Liver (tissue), 8 donors: ENCODE measurements at regions not wholly inside any gene's neighbourhood (a gene's known extent, or its start where the extent isn't known, plus 50 kb on each side); places are given as distances from the start of the nearest gene placed in this dataset.

Experiments
- DNase-seq: peaks from one replicate; pipeline ENCODE4 v3.0.0-alpha.2; 2017; ENCODE audit warnings: low spot score
- H3K27ac ChIP-seq, 2 donors: one replicate each; pipeline ENCODE4 v1.7.0; 2013; ENCODE audit warnings: inconsistent platforms in 2 of 2, low read length in 2 of 2, control low read depth in 1 of 2, low read depth in 1 of 2, mild to moderate bottlenecking in 1 of 2
- H3K27me3 ChIP-seq, 4 donors: one replicate each; pipeline versions ENCODE4 v1.6.1 to v1.7.0; 2013; ENCODE audit warnings: low read length in 3 of 4, inconsistent platforms in 1 of 4, mild to moderate bottlenecking in 1 of 4, moderate library complexity in 1 of 4; ENCODE audit not compliant: control insufficient read depth in 4 of 4, insufficient read depth in 4 of 4
- H3K36me3 ChIP-seq, 4 donors: one replicate each; pipeline versions ENCODE4 v1.6.1 to v1.7.0; 2013; ENCODE audit warnings: low read length in 3 of 4, mild to moderate bottlenecking in 3 of 4, low read depth in 1 of 4, moderate library complexity in 1 of 4; ENCODE audit not compliant: control insufficient read depth in 4 of 4, insufficient read depth in 3 of 4
- H3K4me1 ChIP-seq, 4 donors: one replicate each; pipeline versions ENCODE4 v1.6.1 to v1.7.0; 2013; ENCODE audit warnings: low read length in 3 of 4, mild to moderate bottlenecking in 3 of 4, moderate library complexity in 1 of 4; ENCODE audit not compliant: control insufficient read depth in 4 of 4, insufficient read depth in 4 of 4
- H3K4me3 ChIP-seq, 3 donors: one replicate each; pipeline versions ENCODE4 v1.6.1 to v1.7.0; 2013; ENCODE audit warnings: low read length in 3 of 3, control low read depth in 1 of 3, low read depth in 1 of 3, mild to moderate bottlenecking in 1 of 3
- H3K9ac ChIP-seq, 2 donors: one replicate each; pipeline ENCODE4 v1.7.0; 2013; ENCODE audit warnings: low read length in 2 of 2, mild to moderate bottlenecking in 2 of 2, moderate library complexity in 2 of 2, control low read depth in 1 of 2, low read depth in 1 of 2
- H3K9me3 ChIP-seq, 4 donors: one replicate each; pipeline versions ENCODE4 v1.6.1 to v1.7.0; 2013; ENCODE audit warnings: low read length in 3 of 4; ENCODE audit not compliant: control insufficient read depth in 4 of 4
- EGR1 ChIP-seq, 2 donors: IDR thresholded peaks; 2 replicates each; pipeline ENCODE4 v1.6.1; 2016 to 2018; ENCODE audit warnings: antibody characterized with exemption in 2 of 2, low read depth in 2 of 2
- FOXA1 ChIP-seq: IDR thresholded peaks from 2 replicates; pipeline ENCODE4 v1.6.1; 2016; ENCODE audit warnings: antibody characterized with exemption
- FOXA2 ChIP-seq: IDR thresholded peaks from 2 replicates; pipeline ENCODE4 v1.6.1; 2016; ENCODE audit warnings: antibody characterized with exemption
- GABPA ChIP-seq, 2 donors: IDR thresholded peaks in 1 of 2; conservative IDR thresholded peaks in 1 of 2; 2 replicates each; pipeline ENCODE4 v1.6.1; 2016; ENCODE audit warnings: antibody characterized with exemption in 2 of 2, mild to moderate bottlenecking in 1 of 2, moderate library complexity in 1 of 2
- HNF4G ChIP-seq: IDR thresholded peaks from 2 replicates; pipeline ENCODE4 v1.6.1; 2016; ENCODE audit warnings: antibody characterized with exemption
- JUND ChIP-seq, 2 donors: IDR thresholded peaks; 2 replicates each; pipeline ENCODE4 v1.6.1; 2016; ENCODE audit warnings: antibody characterized with exemption in 2 of 2
- NR2F2 ChIP-seq: IDR thresholded peaks from 2 replicates; pipeline ENCODE4 v1.6.1; 2016; ENCODE audit warnings: antibody characterized with exemption
- RAD21 ChIP-seq, 2 donors: IDR thresholded peaks; 2 replicates each; pipeline ENCODE4 v1.6.1; 2016; ENCODE audit warnings: antibody characterized with exemption in 2 of 2, mild to moderate bottlenecking in 2 of 2
- SP1 ChIP-seq: IDR thresholded peaks from 2 replicates; pipeline ENCODE4 v1.6.1; 2018; ENCODE audit warnings: antibody characterized with exemption, mild to moderate bottlenecking
- TAF1 ChIP-seq: conservative IDR thresholded peaks from 2 replicates; pipeline ENCODE4 v1.6.1; 2016; ENCODE audit warnings: antibody characterized with exemption, mild to moderate bottlenecking
- YY1 ChIP-seq: IDR thresholded peaks from 2 replicates; pipeline ENCODE4 v1.6.1; 2016; ENCODE audit warnings: antibody characterized with exemption, mild to moderate bottlenecking
- WGBS: extraction: QIAGEN DNeasy Blood & Tissue Kit; methylation state at CpG from one replicate; pipeline ENCODE4 v1.1.7; 2013; 5-methylcytosine and 5-hydroxymethylcytosine counted together
- TF ChIP-seq, protein P1 (sequence below): IDR thresholded peaks from 2 replicates; pipeline ENCODE4 v1.6.1; 2016; ENCODE audit warnings: antibody characterized with exemption
- TF ChIP-seq, protein P2 (sequence below): IDR thresholded peaks from 2 replicates; pipeline ENCODE4 v1.6.1; 2016; ENCODE audit warnings: antibody characterized with exemption
- TF ChIP-seq, protein P3 (sequence below): fragments of 150-350 bp; IDR thresholded peaks from 2 replicates; pipeline ENCODE4 v1.5.1; 2017; ENCODE audit warnings: improper control_type of control experiment, low read depth, low read length; ENCODE audit not compliant: missing input control
- TF ChIP-seq, protein P4 (sequence below): IDR thresholded peaks from 2 replicates; pipeline ENCODE4 v1.6.1; 2016; ENCODE audit warnings: antibody characterized with exemption, mild to moderate bottlenecking
- TF ChIP-seq, protein P5 (sequence below): IDR thresholded peaks from 2 replicates; pipeline ENCODE4 v1.6.1; 2016; ENCODE audit warnings: antibody characterized with exemption
- donor health status: healthy.
- donor health status: healthy.
- donor health status: healthy.
- donor health status: healthy.
- donor health status: healthy.

DNA sequence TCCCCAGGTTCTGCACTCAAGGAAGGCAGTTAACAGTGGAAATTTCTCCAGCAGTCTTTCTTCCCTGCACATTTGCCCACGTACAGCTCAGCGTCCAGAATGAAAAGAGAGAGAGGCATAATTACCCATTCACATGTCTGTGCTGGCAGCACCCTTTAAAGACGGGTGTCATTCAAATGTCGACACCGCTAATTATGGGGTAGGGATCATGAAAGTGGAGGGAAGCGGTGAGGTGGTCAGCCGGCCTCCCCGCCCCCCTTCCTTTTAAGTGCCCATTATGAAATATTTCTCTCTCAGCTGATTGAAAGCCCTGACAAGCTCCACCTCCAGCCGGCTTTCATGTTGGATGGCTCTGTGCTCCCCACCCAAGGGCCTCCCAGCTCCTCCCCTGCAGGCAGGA is 246.1 kb downstream of the BMP7 start:
- peaks cover 0 to 3% (median 1%) of the 10 kb centered on the region in 4 donors for H3K27me3 ChIP-seq
- H3K4me3 ChIP-seq, result no peak overlapping the region
- TF ChIP-seq, protein P1, sequence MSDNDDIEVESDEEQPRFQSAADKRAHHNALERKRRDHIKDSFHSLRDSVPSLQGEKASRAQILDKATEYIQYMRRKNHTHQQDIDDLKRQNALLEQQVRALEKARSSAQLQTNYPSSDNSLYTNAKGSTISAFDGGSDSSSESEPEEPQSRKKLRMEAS, result no peak
- TF ChIP-seq EGR1 (IDR thresholded peaks at IDR 0.05; ENCODE audit: low read depth in 2 of 2), result no peak
- no peak for TF ChIP-seq FOXA1
- no peak for TF ChIP-seq SP1
- TF ChIP-seq JUND (IDR thresholded peaks at IDR 0.05), result no peak
- TF ChIP-seq FOXA2, result no peak
- no peak for TF ChIP-seq YY1
- no peak for TF ChIP-seq GABPA (IDR thresholded peaks at IDR 0.05 in 1 of 2, conservative IDR thresholded peaks at IDR 0.05 in 1 of 2)
- no peak for TF ChIP-seq HNF4G
- TF ChIP-seq, protein P2, sequence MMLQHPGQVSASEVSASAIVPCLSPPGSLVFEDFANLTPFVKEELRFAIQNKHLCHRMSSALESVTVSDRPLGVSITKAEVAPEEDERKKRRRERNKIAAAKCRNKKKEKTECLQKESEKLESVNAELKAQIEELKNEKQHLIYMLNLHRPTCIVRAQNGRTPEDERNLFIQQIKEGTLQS, result no peak
- no peak for TF ChIP-seq TAF1
- no peak for TF ChIP-seq NR2F2
- no peak for TF ChIP-seq RAD21 (IDR thresholded peaks at IDR 0.05)
- TF ChIP-seq, protein P3, sequence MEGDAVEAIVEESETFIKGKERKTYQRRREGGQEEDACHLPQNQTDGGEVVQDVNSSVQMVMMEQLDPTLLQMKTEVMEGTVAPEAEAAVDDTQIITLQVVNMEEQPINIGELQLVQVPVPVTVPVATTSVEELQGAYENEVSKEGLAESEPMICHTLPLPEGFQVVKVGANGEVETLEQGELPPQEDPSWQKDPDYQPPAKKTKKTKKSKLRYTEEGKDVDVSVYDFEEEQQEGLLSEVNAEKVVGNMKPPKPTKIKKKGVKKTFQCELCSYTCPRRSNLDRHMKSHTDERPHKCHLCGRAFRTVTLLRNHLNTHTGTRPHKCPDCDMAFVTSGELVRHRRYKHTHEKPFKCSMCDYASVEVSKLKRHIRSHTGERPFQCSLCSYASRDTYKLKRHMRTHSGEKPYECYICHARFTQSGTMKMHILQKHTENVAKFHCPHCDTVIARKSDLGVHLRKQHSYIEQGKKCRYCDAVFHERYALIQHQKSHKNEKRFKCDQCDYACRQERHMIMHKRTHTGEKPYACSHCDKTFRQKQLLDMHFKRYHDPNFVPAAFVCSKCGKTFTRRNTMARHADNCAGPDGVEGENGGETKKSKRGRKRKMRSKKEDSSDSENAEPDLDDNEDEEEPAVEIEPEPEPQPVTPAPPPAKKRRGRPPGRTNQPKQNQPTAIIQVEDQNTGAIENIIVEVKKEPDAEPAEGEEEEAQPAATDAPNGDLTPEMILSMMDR, result no peak
- TF ChIP-seq, protein P4, sequence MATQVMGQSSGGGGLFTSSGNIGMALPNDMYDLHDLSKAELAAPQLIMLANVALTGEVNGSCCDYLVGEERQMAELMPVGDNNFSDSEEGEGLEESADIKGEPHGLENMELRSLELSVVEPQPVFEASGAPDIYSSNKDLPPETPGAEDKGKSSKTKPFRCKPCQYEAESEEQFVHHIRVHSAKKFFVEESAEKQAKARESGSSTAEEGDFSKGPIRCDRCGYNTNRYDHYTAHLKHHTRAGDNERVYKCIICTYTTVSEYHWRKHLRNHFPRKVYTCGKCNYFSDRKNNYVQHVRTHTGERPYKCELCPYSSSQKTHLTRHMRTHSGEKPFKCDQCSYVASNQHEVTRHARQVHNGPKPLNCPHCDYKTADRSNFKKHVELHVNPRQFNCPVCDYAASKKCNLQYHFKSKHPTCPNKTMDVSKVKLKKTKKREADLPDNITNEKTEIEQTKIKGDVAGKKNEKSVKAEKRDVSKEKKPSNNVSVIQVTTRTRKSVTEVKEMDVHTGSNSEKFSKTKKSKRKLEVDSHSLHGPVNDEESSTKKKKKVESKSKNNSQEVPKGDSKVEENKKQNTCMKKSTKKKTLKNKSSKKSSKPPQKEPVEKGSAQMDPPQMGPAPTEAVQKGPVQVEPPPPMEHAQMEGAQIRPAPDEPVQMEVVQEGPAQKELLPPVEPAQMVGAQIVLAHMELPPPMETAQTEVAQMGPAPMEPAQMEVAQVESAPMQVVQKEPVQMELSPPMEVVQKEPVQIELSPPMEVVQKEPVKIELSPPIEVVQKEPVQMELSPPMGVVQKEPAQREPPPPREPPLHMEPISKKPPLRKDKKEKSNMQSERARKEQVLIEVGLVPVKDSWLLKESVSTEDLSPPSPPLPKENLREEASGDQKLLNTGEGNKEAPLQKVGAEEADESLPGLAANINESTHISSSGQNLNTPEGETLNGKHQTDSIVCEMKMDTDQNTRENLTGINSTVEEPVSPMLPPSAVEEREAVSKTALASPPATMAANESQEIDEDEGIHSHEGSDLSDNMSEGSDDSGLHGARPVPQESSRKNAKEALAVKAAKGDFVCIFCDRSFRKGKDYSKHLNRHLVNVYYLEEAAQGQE, result no peak
- no peaks in the 10 kb centered on the region for H3K36me3 ChIP-seq
- peaks cover 0 to 6% (median under 1%) of the 10 kb centered on the region in 4 donors for H3K9me3 ChIP-seq
- H3K27ac ChIP-seq, result no peak overlapping the region
- no peaks in the 10 kb centered on the region for H3K4me1 ChIP-seq
- DNase-seq, result no peak
- H3K9ac ChIP-seq, result no peak overlapping the region
- WGBS, result 65% methylated on average over 9 of the region's 9 CpGs

GRCh38 chr20:57022306-57022705 is 244.1 kb downstream of the BMP7 start:
- no peaks in the 10 kb centered on the region for H3K4me1 ChIP-seq
- H3K36me3 ChIP-seq, result no peaks in the 10 kb centered on the region
- H3K9me3 ChIP-seq, result peaks cover 0 to 6% (median under 1%) of the 10 kb centered on the region in 4 donors
- no peak for TF ChIP-seq GABPA (IDR thresholded peaks at IDR 0.05 in 1 of 2, conservative IDR thresholded peaks at IDR 0.05 in 1 of 2)
- TF ChIP-seq, protein P5, sequence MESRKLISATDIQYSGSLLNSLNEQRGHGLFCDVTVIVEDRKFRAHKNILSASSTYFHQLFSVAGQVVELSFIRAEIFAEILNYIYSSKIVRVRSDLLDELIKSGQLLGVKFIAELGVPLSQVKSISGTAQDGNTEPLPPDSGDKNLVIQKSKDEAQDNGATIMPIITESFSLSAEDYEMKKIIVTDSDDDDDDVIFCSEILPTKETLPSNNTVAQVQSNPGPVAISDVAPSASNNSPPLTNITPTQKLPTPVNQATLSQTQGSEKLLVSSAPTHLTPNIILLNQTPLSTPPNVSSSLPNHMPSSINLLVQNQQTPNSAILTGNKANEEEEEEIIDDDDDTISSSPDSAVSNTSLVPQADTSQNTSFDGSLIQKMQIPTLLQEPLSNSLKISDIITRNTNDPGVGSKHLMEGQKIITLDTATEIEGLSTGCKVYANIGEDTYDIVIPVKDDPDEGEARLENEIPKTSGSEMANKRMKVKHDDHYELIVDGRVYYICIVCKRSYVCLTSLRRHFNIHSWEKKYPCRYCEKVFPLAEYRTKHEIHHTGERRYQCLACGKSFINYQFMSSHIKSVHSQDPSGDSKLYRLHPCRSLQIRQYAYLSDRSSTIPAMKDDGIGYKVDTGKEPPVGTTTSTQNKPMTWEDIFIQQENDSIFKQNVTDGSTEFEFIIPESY, result no peak
- no peak for TF ChIP-seq RAD21 (IDR thresholded peaks at IDR 0.05)
- no peak for TF ChIP-seq FOXA1
- no peak for TF ChIP-seq FOXA2
- WGBS, result 34% methylated on average over 6 of the region's 6 CpGs
- peaks cover 0 to 6% (median 0%) of the 10 kb centered on the region in 4 donors for H3K27me3 ChIP-seq
- DNase-seq, result no peak
- H3K4me3 ChIP-seq, result no peak overlapping the region
- no peak overlapping the region for H3K27ac ChIP-seq
- no peak overlapping the region for H3K9ac ChIP-seq
